ENCODE measurements at regions not wholly inside any gene's neighbourhood (a gene's known extent, or its start where the extent isn't known, plus 50 kb on each side); places are given as distances from the start of the nearest gene placed in this dataset.

DNA sequence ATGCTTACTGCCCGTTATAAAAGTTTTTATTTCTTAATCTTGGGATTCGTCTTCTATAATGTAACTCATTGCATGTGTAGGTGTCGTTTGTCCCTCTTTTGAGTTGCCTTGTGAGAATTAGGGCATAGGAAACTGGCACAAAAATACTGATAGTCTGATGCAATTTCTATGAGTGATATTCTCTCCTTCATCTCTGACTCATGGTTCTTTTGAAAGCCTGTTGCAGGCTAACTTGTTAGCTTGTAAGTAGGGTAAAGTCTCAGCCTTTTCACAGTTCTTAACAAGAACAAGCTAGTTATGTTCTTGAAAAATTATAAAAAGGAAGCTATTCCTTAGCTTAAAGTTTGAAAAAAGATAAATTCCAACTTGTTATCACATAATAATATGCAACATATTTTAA lies 1085.4 kb upstream of the NRXN1 start:
- TF ChIP-seq, protein P1, sequence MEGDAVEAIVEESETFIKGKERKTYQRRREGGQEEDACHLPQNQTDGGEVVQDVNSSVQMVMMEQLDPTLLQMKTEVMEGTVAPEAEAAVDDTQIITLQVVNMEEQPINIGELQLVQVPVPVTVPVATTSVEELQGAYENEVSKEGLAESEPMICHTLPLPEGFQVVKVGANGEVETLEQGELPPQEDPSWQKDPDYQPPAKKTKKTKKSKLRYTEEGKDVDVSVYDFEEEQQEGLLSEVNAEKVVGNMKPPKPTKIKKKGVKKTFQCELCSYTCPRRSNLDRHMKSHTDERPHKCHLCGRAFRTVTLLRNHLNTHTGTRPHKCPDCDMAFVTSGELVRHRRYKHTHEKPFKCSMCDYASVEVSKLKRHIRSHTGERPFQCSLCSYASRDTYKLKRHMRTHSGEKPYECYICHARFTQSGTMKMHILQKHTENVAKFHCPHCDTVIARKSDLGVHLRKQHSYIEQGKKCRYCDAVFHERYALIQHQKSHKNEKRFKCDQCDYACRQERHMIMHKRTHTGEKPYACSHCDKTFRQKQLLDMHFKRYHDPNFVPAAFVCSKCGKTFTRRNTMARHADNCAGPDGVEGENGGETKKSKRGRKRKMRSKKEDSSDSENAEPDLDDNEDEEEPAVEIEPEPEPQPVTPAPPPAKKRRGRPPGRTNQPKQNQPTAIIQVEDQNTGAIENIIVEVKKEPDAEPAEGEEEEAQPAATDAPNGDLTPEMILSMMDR (IDR thresholded peaks at IDR 0.05) = no peak
- no peak for TF ChIP-seq EP300 (IDR thresholded peaks at IDR 0.05)
- TF ChIP-seq POLR2A (IDR thresholded peaks at IDR 0.05) = no peak
